ENCODE measurements at regions not wholly inside any gene's neighbourhood (a gene's known extent, or its start where the extent isn't known, plus 50 kb on each side); places are given as distances from the start of the nearest gene placed in this dataset.

DNA sequence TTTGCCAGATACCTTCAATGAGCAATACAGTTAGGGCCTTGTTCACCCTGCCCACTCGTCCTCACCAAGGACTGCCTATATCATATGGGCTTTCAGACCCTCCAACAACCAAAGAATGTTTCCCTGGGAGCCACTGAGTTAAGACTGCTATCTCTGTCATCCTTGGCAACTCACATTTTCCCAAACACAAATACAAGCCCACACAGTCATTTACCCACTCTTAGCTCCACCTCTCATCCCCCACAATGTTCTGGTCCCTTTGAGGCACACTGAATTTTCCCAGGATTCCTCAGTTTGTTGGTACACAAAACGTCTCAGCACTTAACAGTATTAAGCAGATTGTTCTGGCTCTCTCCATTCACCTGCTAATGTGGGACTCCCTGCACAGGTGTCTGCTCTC, 204.6 kb downstream of the TLE3 start:
- Histone ChIP-seq H3K27ac (no peak overlapping the region), H3K4me3 (no peak overlapping the region)
- no peak for TF ChIP-seq CTCF (IDR thresholded peaks at IDR 0.05)
- DNase-seq (ENCODE audit: low spot score) = no peak

DNA sequence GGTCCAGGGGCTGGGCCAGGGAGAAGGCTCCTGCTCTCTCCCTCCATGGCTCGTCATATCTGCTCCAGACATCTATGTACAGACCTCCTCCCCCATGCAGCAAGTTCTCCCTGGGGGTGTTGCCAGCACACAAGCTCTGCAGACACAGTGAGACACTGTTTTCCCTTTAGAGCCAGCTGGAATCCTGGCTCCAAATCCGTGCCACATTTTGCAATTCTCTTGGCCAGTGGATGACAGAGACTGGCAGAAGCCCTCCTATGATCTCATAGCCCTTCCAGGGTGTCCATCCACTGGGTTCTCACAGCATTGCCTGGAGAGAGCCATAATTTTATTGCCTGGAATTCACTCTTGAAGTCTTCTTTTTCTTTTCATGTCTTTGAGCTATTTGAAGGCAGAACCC, 203.9 kb downstream of the TLE3 start:
- Histone ChIP-seq H3K27ac (no peak overlapping the region), H3K4me3 (no peak overlapping the region)
- TF ChIP-seq CTCF (IDR thresholded peaks at IDR 0.05) = no peak
- DNase-seq (ENCODE audit: low spot score) = no peak

DNA sequence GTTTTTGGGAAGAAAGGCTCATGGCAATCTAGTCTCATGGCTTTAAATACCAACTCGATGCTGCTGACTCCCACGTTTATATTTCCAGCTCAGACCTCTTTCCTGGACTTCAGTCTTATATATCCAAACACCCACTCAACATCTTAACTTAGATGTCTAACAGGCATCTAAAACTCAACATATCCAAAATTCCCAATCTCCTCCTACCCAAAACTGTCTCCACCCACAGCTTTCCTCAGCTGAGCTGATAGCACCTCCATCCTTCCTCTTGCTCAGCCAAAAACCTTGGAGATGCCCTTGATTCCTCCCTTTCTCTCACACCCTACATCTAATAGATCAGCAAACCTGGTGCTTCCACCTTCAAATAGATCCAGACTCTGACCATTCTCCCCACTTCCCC, 202.5 kb downstream of the TLE3 start:
- TF ChIP-seq CTCF (IDR thresholded peaks at IDR 0.05) = no peak
- no peak for DNase-seq (ENCODE audit: low spot score)
- Histone ChIP-seq H3K27ac (no peak overlapping the region), H3K4me3 (no peak overlapping the region)

- TF ChIP-seq CTCF (IDR thresholded peaks at IDR 0.05) = no peak
- DNase-seq (ENCODE audit: low spot score) = no peak
- no peak overlapping the region for H3K4me3 ChIP-seq
- H3K27ac ChIP-seq = no peak overlapping the region
Observed at GRCh38 chr15:69896606-69897005, 201.1 kb downstream of the TLE3 start.

- no peak for TF ChIP-seq CTCF (IDR thresholded peaks at IDR 0.05)
- DNase-seq (ENCODE audit: low spot score) = no peak
- no peak overlapping the region for H3K4me3 ChIP-seq
- H3K27ac ChIP-seq = no peak overlapping the region
Observed at GRCh38 chr15:69897061-69897460, 200.7 kb downstream of the TLE3 start.

DNA sequence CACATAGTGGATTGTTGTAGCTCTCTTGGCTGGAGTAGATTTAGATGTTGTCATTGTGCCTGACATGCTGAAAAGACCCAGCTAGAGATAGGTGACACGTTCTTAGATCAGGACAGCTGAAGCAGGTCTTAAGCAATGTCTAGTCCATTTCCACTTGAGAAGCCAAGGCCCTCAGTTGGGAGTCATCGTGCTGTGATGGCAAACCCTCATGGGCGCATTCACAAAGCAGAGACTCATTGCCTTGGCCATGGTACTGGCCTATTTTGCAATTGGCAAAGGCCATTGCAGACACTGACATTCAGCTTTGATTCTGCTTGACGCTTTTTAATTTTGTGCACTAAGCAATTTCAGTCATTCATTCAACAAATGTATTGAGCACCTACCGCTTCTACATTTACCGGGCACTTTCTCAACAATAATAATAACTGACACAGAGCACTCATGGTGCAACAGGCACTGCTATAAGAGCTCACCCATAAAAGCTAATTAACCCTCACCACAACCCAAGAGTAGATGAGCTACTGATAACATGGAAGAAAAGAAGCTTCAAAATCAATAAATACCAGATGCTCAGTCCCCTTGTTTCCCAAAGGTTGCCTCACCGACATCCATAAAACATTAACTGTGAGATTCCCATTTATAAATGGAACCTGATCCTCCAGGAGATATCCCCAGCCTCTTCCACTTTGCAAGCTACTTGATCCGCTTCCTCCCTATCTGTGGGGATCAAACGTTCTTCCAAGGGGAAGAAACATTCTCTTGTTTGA, 200.1 kb downstream of the TLE3 start:
- H3K27ac ChIP-seq = no peak overlapping the region
- H3K4me3 ChIP-seq = no peak overlapping the region
- DNase-seq (ENCODE audit: low spot score) = no peak
- no peak for TF ChIP-seq CTCF (IDR thresholded peaks at IDR 0.05)

- TF ChIP-seq CTCF (IDR thresholded peaks at IDR 0.05) = no peak
- Histone ChIP-seq H3K4me3 (no peak overlapping the region), H3K27ac (no peak overlapping the region)
- DNase-seq (ENCODE audit: low spot score) = no peak
Observed at GRCh38 chr15:69898243-69898642, 199.5 kb downstream of the TLE3 start.
